ENCODE measurements at regions not wholly inside any gene's neighbourhood (a gene's known extent, or its start where the extent isn't known, plus 50 kb on each side); places are given as distances from the start of the nearest gene placed in this dataset.
"Not testable (repeated sequence)": the region's sequence is repeated elsewhere in the genome, so short reads cannot be mapped to it uniquely, and the experiment has no call there.

DNA sequence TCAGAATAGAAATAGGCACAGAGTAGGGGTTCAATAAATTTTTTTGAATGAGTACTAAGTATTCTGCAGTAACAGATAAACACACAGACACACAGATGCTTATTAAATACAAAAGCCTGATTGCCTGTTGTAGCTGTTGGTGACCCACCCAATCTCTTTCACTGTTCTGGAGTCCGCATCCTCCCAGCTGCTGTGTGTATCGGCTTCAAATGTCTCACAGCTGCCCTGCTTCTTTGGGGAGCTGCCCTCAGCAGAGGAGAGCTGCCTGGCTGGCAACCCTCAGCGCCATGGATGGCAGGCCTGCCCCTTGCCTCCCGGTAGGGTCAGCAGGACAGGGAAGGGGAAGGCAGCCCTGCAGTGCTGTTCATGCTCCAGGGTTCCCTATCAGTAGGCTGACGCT is 50.5 kb upstream of the PRNP start:
- no peak for DNase-seq

DNA sequence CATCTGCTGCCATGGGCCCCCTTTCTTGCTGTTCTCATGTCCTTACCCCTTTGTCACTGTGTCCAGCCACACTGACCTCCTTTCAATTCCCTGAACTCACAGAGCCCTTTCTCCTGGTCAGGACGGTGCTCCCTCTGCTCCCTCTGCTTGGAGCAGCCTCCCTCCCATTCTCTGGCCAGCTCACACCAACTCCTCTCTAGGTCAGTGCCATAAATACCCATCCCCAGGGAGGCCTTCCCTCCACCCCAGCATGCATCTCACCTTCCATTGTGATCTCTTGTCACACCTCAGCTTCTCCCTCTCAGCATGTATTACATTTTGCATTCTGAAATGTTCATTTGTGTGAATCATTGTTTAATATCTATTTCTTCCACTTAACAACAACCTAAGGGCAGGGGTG is 50.9 kb upstream of the PRNP start:
- no peak for DNase-seq

DNA sequence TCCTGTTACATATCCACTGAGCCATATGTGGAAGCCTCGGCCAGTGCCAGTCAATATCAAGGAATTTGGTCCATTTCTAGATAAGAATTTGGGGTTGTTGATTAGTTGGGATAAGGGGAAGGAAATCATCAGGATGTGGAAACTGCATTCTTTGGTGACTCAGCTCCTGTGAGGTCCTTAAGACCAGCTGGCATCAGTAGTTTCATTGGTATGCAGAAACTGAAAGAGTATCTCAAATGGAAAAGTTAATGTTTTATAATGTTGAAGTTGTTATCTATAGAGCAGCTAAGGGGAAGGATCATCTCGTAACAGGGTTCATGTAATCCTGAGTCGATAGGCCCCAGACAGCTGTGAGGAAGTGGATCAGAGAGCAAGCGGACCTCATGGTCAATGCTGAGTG is 52.5 kb upstream of the PRNP start:
- no peak for DNase-seq

DNA sequence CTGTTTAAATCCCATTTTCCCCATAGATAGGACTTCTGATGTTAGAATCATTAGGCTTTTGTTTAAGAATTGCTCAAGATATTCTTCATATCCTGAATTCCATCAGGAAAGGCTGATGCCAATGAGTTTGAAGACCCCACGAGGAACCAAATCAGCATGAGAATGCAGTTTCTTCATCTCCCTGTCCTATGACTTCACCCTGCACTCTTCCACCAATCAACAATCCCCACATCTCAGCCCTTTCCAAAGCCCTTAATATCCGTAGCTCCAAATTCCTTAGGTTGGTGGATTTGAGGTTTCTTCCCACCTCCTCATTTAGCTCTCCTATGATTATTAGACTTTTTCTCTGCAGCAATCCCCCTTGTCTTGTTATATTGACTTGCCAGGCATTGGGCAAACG is 52.9 kb upstream of the PRNP start:
- no peak for DNase-seq

DNA sequence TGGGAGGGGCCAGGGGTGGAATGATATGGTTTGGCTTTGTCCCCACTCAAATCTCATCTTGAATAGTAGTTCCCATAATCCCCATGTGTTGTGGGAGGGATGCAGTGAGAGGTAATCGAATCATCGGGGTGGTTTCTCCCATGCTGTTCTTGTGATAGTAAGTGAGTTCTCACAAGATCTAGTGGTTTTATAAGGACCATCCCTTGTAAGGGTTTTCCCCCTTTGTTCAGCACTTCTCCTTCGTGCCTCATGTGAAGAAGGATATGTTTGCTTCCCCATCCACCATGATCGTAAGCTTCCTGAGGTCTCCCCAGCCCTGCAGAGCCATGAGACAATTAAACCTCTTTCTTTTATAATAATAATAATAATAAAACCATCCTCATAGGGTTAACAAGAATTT is 53.4 kb upstream of the PRNP start:
- no peak for DNase-seq

DNA sequence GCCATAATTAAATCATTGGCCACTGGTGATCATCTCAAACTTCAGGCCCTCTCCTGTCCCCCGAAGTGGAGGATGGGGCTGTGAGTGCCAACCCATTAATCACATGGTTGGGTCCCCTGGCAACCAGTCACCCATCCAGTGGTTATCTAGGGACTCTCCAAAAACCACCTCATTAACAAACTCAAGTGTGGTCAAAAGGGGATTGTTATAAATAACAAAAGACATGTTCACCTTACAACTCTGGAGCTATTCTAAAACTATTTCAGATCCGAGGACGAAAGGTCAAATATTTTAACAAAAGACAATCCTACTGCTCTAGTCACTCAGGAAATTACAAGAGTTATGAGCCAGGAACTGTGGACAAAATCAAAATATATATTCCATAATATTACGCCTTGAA is 60.0 kb upstream of the PRNP start:
- DNase-seq = no peak

DNA sequence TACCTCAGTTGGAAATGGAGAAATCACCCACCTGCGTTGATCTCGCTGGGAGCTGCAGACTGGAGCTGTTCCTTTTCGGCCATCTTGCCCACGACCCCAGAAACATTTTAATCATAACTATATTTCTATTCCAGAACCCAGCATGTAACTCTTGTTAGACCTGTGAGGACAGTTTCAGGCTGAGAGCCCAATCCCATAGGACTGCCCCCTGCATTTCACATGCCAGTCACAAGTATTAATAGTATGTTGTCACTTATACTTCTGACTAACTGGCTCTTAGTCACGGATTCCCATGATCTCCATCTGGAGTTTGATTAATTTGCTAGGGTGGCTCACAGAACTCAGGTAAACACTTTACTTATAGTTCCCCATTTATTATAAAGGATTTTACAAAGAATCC is 60.6 kb upstream of the PRNP start:
- no peak for DNase-seq

DNA sequence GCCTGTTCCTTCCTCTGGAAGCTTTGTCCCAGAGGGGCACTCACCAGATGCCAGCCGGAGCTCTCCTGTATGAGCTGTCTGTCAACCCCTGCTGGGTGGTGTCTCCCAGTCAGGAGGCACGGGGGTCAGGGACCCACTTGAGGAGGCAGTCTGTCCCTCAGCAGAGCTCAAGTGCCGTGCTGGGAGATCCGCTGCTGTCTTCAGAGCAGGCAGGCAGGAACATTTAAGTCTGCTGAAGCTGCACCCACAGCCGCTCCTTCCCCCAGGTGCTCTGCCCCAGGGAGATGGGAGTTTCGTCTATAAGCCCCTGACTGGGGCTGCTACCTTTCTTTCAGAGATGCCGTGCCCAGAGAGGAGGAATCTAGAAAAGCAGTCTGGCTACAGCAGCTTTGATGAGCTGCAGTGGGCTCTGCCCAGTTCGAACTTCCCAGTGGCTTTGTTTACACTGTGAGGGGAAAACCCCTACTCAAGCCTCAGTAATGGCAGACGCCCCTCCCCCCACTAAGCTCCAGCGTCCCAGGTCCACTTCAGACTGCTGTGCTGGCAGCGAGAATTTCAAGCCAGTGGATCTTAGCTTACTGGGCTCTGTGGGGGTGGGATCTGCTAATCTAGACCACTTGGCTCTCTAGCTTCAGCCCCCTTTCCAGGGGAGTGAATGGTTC is 61.5 kb upstream of the PRNP start:
- DNase-seq = not testable (repeated sequence)

DNA sequence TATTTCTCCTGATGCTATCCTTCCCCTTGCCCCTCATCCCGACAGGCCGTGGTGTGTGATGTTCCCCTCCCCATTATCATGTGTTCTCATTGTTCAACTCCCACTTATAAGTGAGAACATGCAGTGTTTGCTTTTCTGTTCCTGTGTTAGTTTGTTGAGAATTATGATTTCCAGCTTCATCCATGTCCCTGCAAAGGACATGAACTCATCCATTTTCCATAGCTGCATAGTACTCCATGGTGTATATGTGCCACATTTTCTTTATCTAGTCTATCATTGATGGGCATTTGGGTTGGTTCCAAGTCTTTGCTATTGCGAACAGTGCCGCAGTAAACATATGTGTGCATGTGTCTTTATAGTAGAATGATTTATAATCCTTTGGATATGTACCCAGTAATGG is 67.1 kb upstream of the PRNP start:
- not testable (repeated sequence) for DNase-seq

DNA sequence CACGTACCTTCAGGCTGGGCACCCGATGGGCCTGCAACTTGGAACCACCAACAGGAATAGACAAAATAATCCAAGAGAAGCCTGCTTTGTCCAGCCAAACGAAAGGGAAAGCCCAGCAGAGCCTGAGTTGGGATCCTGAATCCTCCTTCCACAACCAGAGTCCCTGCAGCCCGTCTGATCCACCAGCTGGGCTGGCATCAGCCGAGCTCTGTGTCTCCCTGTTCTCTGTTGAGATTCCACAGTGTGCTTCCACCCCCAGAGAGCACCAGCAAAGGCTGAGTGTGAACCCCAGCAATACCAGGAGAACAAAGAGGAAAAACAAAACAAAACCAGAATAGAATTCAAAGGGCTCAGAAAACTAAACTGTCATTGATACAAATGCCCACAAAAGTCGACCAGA is 68.8 kb upstream of the PRNP start:
- no peak for DNase-seq

DNA sequence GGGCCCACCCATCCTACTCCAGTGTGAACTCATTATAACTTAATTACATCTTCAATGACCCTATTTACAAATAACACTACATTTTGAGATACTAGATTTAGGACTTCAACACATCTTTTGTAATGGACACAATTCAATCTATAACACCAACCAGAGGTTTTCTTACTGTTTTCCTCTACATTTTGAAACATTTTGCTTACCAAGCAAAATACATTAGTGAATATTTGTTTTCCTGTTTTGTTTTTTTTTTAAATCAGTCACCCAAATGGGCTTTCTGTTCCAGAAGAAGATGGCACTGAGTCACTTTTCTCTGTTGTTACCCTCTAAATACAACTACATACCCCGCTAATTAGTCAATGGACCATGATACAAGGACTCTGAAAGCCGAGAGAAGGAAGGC is 69.2 kb upstream of the PRNP start:
- DNase-seq = no peak

DNA sequence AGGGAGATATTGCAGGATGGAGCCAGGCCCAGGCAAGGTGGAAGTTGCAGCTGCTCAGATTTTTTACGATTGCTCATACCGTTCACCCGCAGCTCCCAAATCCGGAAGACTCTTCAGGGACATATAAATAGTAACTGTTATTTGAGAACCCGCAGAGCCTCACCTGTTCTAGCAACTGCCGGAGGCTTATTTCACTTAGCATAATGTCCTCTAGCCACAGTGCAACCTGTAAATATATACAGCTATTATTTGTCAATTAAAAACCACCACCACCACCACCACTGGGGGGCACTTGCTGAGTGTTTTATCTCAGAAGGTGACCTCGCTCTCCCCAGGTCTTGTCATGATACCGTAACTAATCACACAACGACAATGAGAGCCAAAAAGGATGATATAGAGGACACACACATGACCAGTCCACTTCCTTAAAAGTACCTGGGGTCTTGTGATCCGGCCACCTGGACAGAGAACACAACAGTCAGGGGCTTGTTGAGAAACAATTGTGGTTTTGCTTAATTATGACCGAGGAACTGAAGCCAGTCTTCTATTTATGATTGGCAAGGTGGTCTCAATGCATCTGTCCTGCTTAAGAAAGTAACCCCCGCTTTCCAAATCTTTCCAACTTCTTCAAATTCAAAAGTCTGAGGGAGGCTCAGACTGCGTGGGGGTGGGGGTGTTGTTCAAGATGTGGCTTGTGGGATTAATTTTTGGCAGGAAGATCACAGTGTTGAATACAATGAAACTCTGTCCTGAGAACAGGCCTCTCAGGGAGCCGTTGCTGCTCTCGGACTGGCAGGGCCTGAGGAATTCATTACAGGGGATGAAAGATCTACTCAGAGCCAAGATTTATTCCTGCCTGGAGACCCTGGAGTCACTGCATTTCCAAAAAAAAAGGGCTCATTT is 72.3 kb upstream of the PRNP start:
- no peak for DNase-seq

DNA sequence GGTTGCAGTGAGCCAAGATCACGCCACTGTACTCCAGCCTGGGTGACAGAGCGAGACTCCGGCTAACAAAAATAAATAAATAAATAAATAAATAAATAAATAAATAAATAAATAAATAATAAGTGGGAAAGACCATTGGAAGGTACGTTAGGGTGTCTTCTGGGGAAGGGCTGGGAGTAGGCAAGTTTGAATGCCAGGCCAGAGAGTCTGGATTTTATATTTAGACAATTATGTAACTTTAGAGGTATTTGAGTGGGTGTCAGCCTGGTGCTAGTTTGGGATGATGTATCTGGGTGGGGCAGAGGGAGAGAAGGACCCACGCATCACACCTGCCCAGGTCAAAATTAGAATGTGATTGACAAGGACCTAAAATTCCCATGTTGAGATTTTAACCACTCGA is 73.1 kb upstream of the PRNP start:
- no peak for DNase-seq

DNA sequence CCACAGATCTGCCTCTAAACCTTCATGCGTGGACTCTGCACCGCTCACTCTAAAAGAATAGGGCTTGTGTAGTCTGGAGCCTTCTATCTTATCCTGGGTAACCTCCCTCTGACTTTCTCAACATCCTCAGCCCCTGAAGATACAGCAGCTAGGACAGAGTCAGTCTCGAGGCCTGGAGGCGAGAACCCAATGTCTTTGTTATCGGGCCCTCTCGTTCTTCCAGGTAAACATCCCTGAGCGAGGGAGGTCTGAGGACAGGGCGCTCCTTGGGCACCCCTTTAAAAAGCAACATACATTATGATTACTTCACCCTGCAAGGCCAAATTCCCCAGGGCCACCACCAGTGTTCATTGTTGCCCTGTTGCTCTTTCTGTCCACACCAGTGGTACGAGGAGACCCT is 75.4 kb upstream of the PRNP start:
- no peak for DNase-seq

DNA sequence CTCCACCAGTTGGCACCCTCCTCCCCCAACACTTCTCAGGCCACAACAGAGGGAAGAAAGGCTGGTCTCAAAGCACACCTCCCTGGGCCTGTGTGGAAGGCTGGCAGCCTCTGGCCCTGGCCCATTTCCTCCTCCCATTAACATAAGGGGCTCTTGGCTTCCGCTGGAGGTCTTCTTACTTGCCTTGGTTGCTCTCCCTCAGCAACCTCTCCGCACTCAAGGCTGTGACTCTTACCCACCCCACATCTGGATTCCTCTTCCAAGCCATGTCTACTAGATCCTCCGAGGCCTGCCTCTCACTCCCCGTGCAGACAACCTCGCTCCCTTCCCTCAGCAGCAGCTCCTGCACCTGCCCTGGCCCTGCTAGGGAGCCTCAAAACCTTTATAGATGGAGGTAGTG is 76.7 kb upstream of the PRNP start:
- DNase-seq = no peak

DNA sequence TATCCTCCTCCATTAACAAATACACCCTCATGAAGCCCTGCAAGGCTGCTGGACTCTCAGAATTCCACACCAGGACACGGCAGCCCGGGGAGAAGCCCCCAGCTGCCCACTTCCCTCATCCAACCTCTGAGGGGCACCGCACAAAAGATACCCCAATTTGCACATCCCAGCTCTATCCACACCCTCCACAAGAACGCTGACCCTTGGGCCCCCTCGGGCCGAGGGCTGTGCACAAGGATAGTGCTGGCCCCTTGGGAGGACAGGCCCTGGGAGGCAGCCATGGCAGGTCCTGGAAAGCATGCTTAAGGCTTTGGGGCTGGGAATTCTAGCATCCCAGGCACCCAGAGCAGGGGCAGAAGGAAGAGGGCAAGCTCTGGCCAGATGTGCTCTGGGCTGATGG is 77.4 kb upstream of the PRNP start:
- DNase-seq = no peak

DNA sequence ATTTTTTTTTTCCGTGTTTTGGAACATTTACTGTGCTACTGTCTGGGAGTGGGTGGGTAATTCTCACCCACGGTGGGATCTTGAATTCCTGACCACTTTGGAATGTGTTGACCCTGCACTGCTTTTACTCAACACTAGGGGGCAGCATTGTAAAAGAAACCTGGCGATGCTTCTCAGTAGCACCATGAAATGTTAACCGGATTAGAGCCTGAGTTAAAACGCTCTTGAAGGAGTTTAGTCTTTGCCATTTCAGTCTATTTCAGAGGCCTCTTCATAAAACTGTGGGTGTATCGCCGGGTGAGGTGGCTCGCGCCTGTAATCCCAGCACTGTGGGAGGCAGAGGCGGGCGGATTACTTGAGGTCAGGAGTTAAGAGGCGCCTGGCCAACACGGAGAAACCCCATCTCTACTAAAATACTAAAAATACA is 79.0 kb upstream of the PRNP start:
- peak; percentile 71 for DNase-seq

DNA sequence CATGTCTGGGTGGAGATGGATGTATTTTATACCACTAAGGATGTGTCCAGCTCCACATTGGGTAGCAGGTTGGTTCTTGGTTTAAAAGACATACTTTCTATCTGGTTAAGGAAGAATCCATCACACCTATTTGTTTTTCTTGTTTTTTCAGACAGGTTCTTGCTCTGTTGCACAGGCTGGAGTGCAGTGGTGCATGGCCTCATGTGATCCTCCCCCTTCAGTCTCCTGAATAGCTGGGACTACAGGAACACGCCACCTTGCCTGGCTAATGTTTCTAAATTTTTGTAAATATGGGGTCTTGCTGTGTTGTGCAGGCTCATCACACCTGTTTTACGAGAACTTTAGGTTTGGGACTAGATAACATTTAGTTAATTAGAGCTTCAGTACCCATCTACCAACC is 80.2 kb upstream of the PRNP start:
- DNase-seq = no peak

DNA sequence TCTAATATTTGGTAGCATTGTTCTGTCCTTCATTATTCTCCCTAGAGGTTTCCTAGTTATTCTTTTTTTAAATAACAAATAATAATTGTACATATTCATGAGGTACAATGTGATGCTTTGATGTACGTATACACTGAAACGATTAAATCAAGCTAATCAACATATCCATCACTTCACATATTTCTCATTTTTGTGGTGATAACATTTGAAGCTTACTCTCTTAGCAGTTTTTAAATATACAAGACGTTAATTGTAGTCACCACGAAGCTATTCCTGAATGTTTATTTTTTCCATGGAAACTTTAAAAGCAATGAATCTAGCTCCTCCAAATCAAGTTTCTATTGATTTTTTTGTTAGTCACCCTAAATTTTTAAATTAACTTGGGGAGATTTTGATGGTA is 81.1 kb upstream of the PRNP start:
- no peak for DNase-seq

DNA sequence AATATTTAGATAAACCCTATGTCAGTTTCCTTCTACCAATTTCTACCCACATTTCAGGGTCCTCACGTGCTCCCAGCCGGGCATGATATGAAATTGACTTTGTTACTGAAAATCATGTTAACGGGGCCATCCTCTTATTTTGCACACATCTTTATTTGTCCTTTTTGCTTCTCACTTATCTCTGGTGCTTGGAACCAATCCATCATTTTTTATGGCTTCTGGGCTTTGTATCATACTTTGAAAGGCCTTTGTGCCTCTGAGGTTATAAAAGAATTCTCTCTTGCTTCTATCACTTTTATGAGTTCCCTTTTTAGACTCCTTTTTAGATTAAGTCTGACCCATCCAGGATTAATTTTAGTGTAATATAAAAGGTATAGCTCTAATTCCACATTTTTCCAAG is 81.7 kb upstream of the PRNP start:
- no peak for DNase-seq

DNA sequence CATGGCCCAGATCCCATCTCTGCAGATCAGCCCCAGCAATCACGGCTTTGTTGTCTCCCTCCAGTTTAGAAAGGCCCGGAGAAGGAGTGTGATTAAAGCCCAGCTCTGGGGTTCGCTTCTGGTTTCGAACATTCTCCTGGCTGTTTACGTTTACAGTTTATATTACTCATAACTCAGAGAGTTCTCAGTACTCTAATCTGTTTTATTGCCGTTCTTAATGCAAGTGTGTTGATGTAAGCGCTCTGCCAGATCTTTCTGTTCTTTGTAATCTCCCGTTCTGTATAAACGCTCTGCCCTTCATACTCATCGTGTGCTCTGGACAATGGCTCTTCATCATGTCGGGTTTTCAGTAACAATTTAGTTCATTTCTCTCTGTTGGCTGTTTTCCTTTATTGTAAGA is 82.5 kb upstream of the PRNP start:
- DNase-seq = no peak

DNA sequence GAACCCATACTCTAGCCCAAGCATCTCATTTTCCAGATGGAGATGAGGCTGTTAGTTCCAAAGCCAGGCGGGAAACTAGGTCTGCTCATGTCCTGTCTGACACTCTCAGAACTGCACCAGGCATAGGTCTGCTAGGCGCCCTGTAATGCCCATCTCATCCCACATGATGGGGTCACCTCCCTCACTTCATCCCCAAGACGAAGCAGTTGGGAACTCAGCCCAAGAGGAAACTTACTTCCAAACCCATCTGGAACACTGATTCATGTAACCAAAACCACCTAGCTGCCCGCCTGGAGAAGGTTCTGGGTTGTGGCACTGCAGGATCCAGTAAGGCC is 84.0 kb upstream of the PRNP start:
- no peak for DNase-seq

DNA sequence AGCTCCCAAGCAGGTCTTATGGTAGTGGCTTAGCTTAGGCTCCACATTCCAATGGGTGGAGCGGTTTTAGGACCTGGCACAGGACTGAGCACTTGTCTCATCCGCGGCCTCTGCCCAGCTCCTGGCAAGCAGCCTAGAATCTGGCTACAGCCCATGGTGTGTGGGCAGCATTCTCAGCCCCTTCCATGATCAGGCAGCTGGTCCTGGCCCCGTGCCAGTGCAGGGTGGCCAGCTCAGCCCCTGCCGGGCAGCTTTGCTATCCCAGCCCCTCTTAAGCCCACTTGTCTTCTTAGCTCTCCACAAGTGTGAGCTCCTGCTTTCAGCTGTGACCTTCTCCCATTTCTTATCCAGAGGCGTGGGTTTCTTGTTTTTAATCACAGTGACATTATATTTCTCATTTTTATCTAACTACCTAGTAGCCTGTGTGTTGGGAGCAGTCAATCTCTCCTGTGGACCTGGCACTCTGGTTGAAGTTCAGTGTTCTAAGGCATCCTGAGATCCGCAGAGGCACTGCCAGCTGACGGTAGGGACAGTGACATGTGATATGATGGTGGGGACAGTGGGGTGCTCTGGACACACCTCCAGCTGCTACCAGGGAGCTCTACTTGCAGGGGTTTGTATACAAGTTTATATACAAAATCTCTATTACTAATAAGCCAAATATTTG is 84.5 kb upstream of the PRNP start:
- DNase-seq = no peak
